ENCODE measurements at regions not wholly inside any gene's neighbourhood (a gene's known extent, or its start where the extent isn't known, plus 50 kb on each side); places are given as distances from the start of the nearest gene placed in this dataset.

GRCh38 chr16:86138121-86139085 is 239.4 kb downstream of the IRF8 start:
- no peak for DNase-seq
- Histone ChIP-seq H3K27ac (replicated peaks) (no peak overlapping the region), H3K27me3 (ENCODE audit: low read depth) (peaks cover 64% of the 10 kb centered on the region), H3K9me3 (replicated peaks) (no peaks in the 10 kb centered on the region), H3K36me3 (no peaks in the 10 kb centered on the region), H3K4me3 (no peak overlapping the region), H3K4me1 (no peaks in the 10 kb centered on the region)
- TF ChIP-seq, protein P1, sequence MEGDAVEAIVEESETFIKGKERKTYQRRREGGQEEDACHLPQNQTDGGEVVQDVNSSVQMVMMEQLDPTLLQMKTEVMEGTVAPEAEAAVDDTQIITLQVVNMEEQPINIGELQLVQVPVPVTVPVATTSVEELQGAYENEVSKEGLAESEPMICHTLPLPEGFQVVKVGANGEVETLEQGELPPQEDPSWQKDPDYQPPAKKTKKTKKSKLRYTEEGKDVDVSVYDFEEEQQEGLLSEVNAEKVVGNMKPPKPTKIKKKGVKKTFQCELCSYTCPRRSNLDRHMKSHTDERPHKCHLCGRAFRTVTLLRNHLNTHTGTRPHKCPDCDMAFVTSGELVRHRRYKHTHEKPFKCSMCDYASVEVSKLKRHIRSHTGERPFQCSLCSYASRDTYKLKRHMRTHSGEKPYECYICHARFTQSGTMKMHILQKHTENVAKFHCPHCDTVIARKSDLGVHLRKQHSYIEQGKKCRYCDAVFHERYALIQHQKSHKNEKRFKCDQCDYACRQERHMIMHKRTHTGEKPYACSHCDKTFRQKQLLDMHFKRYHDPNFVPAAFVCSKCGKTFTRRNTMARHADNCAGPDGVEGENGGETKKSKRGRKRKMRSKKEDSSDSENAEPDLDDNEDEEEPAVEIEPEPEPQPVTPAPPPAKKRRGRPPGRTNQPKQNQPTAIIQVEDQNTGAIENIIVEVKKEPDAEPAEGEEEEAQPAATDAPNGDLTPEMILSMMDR (IDR thresholded peaks at IDR 0.05; ENCODE audit: borderline replicate concordance): no peak
- intact Hi-C loops (cut with micrococcal nuclease): no loop called here

DNA sequence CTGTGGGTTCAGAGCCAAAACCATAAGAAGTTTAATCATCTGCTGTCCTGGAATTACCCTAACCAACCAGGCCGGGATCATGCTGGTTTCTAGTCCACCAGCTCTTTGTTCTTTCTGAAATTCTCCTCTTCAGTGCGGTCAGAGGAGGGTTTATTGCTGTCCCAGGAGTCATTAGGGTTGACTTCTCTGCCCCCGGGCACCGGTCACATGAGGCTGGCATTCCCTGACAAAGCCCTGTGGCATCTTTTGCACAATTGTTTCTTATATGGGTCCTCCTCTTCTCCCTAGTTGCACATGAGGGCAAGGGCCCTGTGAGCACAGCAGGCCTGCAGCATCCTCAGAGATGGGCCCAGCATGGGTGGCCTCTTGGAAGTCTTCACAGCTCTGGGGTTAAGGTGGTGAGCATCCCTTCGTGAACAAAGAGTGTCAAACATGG is 243.9 kb downstream of the IRF8 start:
- intact Hi-C loops (cut with micrococcal nuclease): no loop called here
- H3K4me3 ChIP-seq: no peak overlapping the region

DNA sequence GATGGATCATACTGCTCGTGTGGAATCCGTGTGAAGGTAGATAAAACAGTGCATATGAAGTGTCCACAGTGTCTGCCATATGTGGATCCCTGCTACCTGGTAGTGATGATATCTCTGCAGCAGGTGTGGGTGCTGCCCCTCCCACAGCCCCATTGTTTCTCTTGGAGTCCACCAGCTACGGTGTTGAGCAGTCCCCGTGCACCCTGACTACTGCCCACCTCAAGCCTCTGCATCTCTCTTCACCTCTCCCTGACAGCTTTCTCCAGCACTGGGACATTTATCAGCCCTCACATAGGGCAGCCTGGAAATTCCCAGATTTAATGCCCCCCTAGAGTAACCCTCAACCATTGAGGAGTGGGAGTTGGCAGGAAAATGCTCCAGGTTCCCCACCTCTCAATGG is 244.7 kb downstream of the IRF8 start:
- intact Hi-C loops (cut with micrococcal nuclease): no loop called here
- peaks cover 25% of the 10 kb centered on the region for H3K27me3 ChIP-seq (ENCODE audit: low read depth)
- no peak for DNase-seq
- no peaks in the 10 kb centered on the region for H3K4me1 ChIP-seq
- no peaks in the 10 kb centered on the region for H3K36me3 ChIP-seq
- H3K4me3 ChIP-seq: no peak overlapping the region
- H3K9me3 ChIP-seq (replicated peaks): peaks cover 9% of the 10 kb centered on the region
- TF ChIP-seq, protein P1 (IDR thresholded peaks at IDR 0.05; ENCODE audit: borderline replicate concordance): no peak
- no peak overlapping the region for H3K27ac ChIP-seq (replicated peaks)

More for the DNA sequence above, 243.9 kb downstream of the IRF8 start:
- Histone ChIP-seq H3K4me1 (no peaks in the 10 kb centered on the region), H3K27me3 (ENCODE audit: low read depth) (peaks cover 27% of the 10 kb centered on the region), H3K9me3 (replicated peaks) (peaks cover 5% of the 10 kb centered on the region), H3K36me3 (no peaks in the 10 kb centered on the region), H3K27ac (replicated peaks) (no peak overlapping the region)
- DNase-seq: no peak
- TF ChIP-seq, protein P1 (IDR thresholded peaks at IDR 0.05; ENCODE audit: borderline replicate concordance): no peak

DNA sequence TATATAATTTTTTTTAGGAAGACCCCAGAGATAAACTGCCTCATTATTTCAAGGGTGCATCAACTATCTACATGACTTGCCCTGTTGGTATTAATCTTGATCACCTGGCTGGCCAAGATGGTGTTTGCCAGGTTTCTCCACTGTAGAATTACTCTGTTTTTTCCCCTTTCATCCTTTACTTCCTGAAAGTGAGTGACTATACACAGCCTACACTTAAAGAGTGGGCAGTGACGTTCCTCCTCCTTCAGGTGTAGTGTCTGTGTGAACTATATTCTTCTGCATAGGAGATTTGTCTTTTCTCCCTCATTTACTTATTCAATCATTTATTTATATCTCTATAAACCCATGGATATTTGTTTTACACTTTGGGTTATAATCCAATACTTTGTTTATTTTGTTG is 246.7 kb downstream of the IRF8 start:
- H3K27ac ChIP-seq (replicated peaks): no peak overlapping the region
- TF ChIP-seq, protein P1 (IDR thresholded peaks at IDR 0.05; ENCODE audit: borderline replicate concordance): no peak

GRCh38 chr16:86150641-86151238 is 251.8 kb downstream of the IRF8 start:
- Histone ChIP-seq H3K4me3 (no peak overlapping the region), H3K27ac (replicated peaks) (no peak overlapping the region)
- intact Hi-C loops (cut with micrococcal nuclease): no loop called here

More for the DNA sequence above, 246.7 kb downstream of the IRF8 start:
- H3K27me3 ChIP-seq (ENCODE audit: low read depth): peaks cover 26% of the 10 kb centered on the region
- H3K4me3 ChIP-seq: no peak overlapping the region
- H3K36me3 ChIP-seq: no peaks in the 10 kb centered on the region
- intact Hi-C loops (cut with micrococcal nuclease): no loop called here
- no peaks in the 10 kb centered on the region for H3K4me1 ChIP-seq
- peaks cover 9% of the 10 kb centered on the region for H3K9me3 ChIP-seq (replicated peaks)
- DNase-seq: no peak

More at GRCh38 chr16:86150641-86151238, 251.8 kb downstream of the IRF8 start:
- Histone ChIP-seq H3K27me3 (ENCODE audit: low read depth) (peaks cover 70% of the 10 kb centered on the region), H3K36me3 (no peaks in the 10 kb centered on the region), H3K9me3 (replicated peaks) (peaks cover 9% of the 10 kb centered on the region), H3K4me1 (no peaks in the 10 kb centered on the region)
- DNase-seq: no peak
- TF ChIP-seq, protein P1 (IDR thresholded peaks at IDR 0.05; ENCODE audit: borderline replicate concordance): no peak
